ENCODE measurements at regions not wholly inside any gene's neighbourhood (a gene's known extent, or its start where the extent isn't known, plus 50 kb on each side); places are given as distances from the start of the nearest gene placed in this dataset.
A peak's percentile ranks its signal among the peaks of the same experiment; 100 is the strongest.

DNA sequence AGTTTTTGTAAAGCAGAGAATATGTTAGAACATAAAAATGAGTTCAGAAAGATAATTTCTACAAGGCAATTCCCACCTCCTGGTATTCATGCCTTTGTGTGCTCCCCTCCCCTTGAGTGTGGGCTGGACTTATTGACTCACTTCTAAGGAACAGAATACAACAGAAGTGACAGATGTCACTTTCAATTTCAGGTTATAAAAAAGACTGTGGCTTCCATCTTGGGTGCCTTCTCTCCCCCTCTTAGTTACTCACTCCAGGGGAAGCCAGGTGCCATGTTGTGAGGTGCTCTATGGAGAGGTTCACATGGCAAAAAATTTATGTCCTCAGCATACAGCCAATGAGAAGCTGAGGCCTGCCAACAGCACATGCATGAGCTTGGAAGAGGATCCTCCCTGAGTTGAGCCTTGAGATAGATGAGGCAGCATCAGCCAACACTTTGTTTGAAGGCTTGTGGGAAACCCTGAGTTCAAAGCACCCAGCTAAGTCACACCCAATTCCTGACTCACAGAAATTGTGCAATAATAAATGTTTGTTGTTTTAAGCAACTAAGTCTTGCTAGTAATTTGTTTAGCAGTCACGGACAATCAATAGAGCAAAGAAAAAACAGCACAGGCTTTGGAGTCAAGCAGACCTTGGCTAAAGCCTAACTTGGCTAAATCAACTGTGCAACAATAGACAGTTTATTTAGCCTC lies 73.5 kb upstream of the NGF start:
- peak; percentile 27 for DNase-seq

DNA sequence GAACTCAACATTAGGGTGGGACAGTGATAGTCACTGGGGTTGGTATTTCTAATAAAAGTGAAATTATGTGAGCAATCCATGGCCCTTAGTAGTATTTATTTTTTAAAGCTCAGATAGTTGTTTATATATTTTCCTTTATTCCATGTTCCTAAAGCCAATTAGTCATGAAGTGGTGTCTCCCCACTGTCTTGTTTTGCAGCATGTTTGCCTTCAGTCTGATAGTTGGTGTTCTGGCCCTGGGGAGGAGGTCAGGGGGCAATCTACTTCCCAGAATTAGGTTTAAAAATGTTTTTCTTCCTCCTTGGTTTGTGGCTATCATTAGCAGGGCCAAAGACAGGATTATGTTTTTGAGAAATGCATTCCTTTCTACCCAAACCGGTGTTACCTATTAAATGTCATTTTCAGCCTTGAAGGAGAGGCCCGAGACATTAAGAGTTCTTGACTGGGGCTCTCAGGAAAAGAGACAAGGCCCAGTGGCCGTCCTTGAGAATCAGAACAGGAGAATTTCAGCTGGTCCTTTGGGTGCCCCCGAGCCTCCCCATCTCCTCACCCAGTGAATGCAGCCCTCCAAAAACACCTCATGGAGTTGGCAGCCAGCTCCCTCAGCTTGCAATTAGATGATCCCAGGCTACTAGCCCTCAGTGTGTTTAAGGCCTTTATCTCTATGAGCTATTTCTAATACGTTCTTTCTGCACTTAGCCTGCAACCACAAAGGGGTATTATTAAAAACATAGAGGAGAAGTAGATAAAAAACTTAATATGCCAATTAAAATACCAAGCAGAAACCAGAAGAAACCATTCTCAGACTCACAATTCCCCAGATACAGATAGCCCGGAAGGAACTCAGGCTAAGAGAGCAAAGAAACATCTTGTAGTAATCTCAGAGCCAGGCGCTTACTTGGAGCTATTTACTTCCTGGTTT lies 71.3 kb upstream of the NGF start:
- DNase-seq = no peak

GRCh38 chr1:115408533-115408932 lies 70.5 kb upstream of the NGF start:
- DNase-seq = no peak

DNA sequence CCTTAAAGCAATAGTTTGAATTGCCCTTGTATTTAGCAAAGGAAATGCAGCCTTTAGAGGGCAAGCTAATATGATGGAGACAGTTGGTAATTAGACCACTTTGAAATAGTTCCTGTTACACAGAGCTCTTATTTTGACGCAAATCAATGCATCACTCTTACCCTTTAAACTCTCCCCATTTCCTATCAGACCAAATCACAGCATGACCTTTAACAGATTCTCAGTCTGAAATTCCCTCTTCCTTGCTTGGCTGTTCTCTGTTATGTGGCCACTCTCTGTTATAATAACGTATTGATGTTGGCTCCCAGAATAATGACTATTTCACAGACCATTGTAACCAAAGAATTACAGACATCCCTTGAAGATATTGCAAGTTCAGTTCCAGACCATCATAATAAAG lies 66.9 kb upstream of the NGF start:
- DNase-seq = no peak

GRCh38 chr1:115402753-115403184 lies 64.7 kb upstream of the NGF start:
- no peak for DNase-seq

DNA sequence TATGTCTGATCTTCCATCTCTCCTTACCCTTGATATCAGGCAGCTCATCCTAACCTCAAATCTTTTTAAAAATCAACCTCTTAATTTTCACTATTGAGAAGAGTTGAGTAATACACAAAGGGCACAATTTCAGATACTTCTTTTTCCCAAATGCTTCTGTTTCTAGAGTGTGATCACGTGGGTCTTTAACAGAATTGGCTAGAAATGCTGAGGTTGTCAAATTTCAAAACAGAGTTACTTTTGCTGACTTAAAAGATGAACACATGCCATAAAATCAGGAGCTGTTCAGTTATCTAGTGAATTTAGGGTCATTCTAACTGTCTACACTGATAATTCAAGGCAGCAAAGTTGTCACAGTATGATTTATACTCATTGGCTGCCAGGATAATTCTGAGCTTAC lies 63.6 kb upstream of the NGF start:
- DNase-seq = no peak

- DNase-seq = no peak
Measured at GRCh38 chr1:115400891-115401290, 62.8 kb upstream of the NGF start.

GRCh38 chr1:115400426-115400825 lies 62.4 kb upstream of the NGF start:
- DNase-seq = no peak

GRCh38 chr1:115398745-115399144 lies 60.7 kb upstream of the NGF start:
- DNase-seq = no peak
